Epithelial cell of prostate (primary cell): ENCODE measurements at regions not wholly inside any gene's neighbourhood (a gene's known extent, or its start where the extent isn't known, plus 50 kb on each side); places are given as distances from the start of the nearest gene placed in this dataset.

Experiments used
- DNase-seq: peaks from one replicate; pipeline ENCODE4 v3.0.0-alpha.2; 2011; ENCODE audit warnings: low read depth, low spot score
- H3K27ac ChIP-seq: fragments of 450-650 bp; 2 replicates; pipeline ENCODE4 v1.5.1; 2017; ENCODE audit warnings: mild to moderate bottlenecking

DNA sequence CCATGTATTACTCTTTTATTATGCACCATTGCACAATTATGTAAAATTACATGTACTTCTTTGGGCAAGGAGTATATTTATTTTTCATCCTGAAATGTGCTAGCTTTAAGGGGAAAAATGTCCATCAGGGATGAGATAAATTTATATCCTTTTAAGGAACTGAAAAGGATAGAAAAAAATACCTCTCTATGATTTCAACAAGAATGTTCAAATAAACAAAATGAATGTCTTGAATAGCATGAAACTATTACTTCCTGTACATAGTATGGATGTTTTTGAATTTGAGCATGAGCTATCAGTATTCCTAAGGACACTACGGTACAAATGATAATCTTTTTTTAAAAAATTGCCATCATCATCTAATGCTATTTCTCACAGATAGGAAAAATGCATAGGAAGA is 1611.9 kb upstream of the ZEB2 start:
- H3K27ac ChIP-seq, result no peak overlapping the region
- DNase-seq, result no peak

DNA sequence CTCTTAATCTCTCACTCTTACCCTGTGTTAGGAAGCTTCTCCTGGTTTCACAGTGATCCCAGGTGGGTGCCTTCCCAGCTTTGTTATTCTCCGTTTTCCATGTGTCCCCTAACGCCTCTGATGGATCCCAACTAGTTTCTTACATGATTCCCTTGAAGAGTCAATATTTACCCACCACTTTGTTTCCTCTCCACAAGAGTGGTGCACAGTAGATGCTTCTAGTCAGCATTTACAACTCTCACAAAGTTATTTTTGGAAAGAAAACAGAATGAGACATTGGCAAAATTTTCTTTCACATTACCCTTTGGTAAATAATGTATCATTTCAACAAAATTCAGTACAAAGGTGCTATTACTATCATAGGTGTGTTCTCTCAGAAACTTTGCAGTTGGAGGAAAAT is 1611.1 kb upstream of the ZEB2 start:
- H3K27ac ChIP-seq, result no peak overlapping the region
- no peak for DNase-seq

DNA sequence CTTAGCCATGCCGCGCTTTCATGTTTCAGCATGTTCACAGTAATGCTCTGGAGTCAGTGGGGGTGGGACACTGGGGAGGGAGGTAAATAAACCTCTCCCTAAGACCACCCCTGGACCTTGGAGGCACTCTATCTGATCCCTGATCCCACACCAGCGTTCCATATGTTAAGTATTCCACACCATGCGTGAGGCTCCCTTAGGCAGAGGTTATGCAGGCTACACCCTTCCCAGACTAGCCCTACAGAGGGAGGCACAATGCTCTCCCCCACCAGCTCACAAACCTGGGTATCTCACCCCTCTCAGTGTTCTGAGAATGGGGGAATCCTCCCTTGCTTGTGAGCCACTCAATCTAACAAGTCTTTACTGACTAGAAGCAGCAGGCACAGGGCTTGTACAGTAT is 1610.4 kb upstream of the ZEB2 start:
- no peak overlapping the region for H3K27ac ChIP-seq
- no peak for DNase-seq

DNA sequence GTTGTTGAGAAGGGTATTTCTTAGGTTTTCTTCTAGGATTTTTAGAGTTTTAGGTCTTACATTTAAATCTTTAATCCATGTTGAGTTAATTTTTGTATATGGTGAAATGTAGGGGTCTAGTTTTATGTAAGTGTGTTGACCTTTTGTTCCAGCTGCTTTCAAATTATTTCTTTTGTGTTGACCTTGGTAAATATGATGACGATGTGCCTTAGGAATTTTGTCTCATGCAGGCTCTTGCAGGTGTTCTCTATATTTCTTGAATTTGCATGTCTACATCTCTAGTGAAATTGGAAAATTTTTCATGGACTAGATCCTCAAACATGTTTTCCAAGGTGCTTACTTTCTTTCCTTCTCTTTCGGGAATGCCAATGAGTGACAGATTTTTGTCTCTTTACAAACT is 1609.3 kb upstream of the ZEB2 start:
- no peak for DNase-seq
- H3K27ac ChIP-seq, result no peak overlapping the region

DNA sequence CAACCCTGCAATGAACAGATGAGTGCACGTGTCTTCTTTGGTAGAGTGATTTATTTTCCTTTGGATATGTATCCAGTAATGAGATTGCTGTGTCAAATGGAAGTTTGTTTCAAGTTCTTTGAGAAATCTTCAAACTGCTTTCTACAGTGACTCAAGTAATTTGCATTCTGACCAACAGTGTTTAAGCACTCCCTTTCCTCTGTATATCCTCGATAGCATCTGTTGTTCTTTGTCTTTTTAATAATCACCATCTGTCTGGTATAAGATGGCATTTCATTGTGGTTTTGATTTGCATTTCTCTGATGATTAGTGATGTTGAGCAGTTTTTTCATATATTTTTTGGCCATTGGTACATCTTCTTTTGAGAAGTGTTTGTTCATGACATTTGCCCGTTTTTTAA is 1608.3 kb upstream of the ZEB2 start:
- DNase-seq, result no peak
- no peak overlapping the region for H3K27ac ChIP-seq

DNA sequence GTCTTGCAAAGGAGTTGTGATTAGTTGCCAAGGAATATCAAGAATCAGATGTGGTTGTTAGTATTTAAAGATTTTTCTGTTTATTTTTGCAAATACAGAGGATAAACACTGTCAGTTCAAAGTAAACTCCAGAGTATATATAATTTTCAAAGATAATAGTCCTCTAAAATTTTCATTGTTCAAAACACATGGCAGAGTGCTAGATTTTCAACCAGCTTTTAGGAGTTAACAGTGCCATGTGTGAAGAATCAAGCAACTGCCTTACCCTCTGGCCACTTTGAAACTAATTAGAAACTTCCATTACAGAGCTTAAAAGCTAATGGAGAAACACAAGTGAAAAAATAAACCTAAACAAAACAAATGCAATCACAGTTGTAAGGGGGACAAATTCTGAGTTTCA is 1605.6 kb upstream of the ZEB2 start:
- no peak for DNase-seq
- H3K27ac ChIP-seq, result no peak overlapping the region

DNA sequence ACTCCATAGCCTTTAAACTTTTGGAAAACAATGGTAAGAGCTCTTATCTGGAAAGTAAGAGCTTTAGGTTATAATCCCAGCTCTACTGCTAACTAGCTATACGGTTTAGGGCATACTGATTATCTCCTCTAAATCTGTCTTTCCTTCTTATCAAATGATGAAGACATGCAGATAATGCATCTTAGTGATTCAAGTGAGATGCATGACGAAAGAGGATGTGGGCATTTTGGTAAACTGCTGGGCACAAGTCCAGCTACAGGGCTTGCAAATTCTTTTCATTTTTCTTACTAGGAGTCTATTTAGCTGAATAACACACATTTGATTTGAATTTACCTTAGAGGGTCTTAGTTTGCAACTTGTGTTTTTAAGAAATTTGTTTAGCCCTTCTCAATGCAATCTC is 1604.8 kb upstream of the ZEB2 start:
- no peak for DNase-seq
- no peak overlapping the region for H3K27ac ChIP-seq

DNA sequence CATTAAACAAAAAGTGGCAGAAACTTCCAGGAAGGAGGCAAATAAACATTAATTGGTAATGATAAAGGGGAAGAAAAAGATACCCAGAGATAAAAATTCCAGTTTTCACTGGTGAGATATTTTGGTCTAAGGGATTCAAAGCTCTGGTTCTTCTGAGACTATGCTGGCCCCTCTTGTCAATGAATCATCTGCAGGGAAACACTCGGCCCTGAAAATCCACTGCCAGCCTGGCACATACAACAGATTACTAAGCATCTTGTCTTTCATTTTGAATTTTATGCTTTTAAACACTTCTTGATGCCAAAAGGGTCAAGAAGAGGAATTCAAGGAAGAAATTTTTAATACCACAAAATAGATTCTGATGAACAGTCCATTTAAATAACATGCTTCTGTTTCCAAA is 1603.8 kb upstream of the ZEB2 start:
- no peak for DNase-seq
- no peak overlapping the region for H3K27ac ChIP-seq

DNA sequence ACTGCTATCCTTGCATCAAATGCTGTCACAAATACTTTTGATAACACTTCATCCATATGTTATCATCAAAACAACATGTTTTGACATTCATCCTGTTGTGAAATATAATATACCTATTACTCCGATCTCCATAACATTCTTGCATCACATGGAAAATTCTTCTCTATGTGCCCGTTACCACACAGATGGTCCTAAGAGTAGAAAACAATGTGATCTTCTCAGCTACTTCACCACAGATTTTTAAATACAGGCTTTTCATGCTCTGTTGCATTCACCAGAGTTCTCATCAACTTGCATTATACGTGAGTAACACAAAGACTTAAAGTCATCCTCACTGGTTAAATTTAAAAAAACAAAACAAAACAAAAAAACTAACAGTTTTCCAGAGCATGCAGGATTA is 1603.3 kb upstream of the ZEB2 start:
- H3K27ac ChIP-seq, result no peak overlapping the region
- no peak for DNase-seq

DNA sequence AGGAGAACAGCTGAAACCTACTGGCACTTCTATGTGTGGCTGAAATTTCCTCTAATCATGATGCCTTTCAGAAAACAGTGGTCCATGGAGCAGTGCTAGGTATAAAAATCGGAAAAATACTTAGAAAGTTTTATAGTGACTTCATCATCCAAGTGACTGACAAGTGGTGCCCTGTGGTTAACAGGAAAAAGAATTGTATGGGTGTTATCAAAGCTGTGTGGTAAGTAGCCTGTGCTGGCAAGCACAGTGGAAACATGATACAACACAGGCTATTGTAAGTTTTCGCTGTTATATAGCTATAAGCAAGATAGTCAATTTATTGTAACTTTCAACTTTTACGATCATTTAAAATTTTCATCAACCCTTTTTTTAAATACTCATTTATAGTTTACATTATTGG is 1599.7 kb upstream of the ZEB2 start:
- no peak overlapping the region for H3K27ac ChIP-seq
- no peak for DNase-seq

DNA sequence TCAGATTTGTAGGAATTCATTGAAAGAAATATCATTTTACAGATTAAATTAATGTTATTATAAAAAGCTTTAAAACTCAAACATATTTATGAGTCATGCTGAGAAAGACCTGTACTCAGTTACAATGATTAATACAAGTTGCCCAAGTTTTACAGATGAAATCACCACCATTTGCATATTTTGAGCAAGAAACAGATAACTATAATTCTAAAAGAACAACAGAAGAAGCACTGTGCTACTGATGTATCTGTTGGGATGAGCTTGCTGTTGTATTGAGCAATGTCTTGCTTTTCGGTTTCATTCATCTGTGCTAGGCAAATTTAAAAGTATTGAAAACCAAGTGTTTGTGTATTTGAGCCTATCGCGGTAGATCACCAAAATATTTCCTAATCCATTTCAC is 1589.1 kb upstream of the ZEB2 start:
- H3K27ac ChIP-seq, result no peak overlapping the region
- DNase-seq, result no peak

DNA sequence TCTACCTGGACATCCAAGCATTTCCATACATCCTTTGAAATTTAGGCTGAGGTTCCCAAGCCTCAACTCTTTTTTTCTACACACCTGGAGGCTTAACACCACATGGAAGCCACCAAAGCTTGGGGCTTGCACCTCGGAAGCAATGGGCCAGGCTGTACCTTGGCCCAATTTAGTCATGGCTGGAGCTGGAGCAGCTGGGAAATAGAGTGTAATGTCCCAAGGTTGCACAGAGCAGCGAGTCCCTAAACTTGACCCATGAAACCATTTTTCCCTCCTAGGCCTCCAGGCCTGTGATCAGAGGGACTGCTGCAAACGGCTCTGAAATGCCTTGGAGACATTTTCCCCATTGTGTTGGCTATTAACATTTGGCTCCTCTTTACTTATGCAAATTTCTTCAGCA is 1574.3 kb upstream of the ZEB2 start:
- no peak overlapping the region for H3K27ac ChIP-seq
- no peak for DNase-seq

DNA sequence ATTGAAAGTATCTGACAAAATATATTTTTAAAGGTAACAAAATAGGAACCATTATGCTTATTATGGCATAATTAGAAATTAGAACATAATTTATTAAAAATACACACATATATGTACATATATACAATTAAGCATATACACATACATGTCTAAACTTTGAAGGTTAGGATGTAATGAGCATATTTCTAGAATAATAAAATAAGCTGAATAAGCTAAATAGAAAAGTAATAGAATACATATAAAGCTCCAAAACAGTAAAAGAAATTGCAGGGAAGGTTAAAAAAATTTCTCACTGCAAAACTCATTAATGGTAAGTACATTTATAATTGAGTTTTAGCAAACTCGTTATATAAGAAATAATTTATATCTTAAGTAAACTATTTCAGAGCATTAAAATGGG is 1561.5 kb upstream of the ZEB2 start:
- no peak overlapping the region for H3K27ac ChIP-seq
- DNase-seq, result no peak

DNA sequence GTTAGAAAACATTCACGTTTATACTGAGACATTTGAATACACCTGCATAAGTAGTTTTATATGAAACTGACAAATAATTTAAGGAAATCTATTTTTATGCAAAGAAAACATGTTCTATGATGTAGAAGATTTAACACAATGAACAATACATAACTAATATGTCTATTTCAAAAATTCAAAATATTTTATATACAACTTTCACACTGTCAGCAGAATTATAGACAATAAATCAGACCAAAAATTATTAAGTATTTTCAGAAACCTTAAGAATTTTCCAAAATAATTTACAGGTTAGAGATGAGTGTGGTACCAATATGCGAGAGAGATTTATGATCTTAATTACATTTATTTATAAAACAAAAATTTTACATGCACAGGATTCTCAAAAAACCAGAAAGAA is 1561.0 kb upstream of the ZEB2 start:
- no peak for DNase-seq
- H3K27ac ChIP-seq, result no peak overlapping the region

DNA sequence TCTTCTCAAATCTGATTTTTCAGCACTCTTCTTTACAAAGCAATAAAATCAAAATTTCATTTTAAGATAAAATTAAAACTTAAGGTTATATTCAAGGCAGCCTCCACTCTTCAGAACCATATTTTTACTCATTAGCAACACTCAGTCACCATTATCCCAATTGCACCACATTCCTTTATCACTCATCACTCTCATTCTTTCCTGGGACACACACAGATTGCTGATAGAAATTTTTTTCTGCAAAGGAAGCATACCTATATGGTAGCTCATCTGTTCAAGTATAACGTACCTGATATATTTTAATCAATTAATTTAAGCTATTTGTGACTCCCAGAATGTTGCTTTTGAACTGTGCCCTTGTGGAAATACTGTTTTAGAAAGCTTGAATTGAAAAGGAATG is 1559.3 kb upstream of the ZEB2 start:
- H3K27ac ChIP-seq, result no peak overlapping the region
- DNase-seq, result no peak

DNA sequence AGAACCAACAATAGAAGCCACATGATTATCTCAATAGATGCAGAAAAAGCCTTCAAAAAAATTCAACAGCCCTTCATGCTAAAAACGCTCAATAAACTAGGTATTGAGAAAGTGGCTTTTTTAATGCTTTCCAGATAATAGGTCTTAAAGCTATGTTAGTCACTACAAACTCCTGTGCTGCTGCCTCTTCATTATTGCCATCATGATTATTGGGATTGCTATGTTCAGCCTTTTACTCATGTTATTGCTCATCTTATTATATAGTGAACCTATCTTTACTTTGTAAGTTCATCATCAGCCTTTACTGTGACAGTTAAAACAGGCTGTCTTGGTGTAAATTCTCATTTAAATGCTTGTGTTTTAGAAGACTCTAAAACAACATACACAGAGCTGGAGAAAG is 1557.2 kb upstream of the ZEB2 start:
- no peak overlapping the region for H3K27ac ChIP-seq
- DNase-seq, result no peak

DNA sequence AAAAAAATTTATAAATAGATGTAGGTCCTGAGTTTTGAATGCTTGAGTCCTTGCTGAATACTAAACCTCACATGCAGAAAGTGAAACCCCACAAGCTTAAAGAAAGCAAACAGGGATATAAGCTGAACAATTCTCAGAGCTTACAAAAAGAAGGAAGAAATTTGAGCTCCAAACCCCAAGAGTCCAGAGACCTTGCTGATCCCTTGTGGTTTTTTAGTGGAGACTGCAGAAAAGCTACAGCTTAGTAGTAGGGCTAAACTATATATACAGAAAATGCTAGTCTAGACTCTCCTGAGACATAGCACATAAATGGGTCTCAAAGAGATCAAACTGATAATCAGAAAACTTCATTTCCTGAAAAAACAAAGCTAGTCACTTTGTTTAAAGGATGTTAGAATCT is 1548.1 kb upstream of the ZEB2 start:
- DNase-seq, result no peak
- H3K27ac ChIP-seq, result no peak overlapping the region

DNA sequence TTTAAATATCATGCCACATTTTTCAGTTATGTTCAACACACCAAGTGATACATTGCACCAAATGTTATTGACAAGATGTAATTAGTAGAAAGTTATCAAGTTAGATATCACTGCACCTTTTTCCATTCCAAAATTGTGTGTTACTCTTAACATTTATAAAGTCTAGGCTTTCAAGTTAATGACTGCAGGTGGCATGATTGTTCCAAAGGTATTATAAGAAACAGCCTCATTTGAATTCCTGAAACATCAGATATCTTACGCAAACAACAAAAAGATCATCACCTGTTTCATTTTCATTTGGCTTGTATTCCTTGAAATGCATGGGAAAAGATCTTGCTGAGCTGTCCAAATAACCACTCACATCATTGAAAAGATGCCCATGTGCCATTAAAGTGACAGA is 1528.2 kb upstream of the ZEB2 start:
- no peak overlapping the region for H3K27ac ChIP-seq
- DNase-seq, result no peak

DNA sequence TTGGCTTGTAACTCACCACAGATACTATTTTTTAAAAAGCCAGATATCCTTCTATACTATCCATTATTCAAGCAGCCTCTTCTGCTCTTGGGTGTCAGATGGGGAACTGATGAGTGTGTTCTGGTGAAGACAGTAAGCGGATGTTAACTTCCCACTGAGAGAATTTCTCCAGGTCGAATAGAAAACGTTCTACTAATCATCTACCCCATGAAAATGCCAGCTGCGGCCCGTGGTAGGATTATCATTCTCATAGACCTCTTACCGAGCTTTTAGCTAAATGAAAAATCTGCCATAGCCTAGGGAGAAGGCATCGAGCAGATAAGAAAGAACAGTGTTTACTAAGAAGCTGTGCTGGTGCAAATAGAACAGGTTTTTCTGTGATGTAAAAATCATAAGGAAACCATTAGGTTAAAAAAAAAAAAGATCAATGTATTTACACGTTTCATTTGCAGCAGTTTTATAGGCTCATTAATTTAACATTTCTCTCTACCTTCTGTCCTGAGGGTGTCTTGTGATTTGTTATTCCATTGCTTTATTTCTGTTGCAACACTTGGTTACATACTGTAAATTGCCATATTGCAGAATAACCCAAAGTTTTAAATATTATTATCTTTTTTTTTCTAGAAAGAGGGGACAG is 1521.5 kb upstream of the ZEB2 start:
- no peak overlapping the region for H3K27ac ChIP-seq
- no peak for DNase-seq

DNA sequence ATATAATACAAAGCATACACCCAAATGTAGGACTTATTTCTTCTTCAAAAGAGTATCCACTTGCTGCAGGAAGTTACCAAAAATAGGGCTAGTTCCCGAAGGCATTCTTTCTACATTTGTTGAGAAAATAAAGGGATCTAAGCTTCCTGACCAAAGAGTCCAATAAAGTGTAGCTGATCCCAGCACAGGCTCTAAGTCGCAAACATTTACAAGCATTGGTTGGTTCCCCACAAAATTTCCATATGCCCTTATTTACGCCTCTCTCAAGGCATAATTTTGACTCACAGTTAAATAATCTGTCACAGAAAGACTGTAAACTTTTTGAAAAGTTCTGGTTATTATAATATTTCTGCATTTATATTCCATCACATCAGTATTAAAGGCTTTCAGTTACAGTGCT is 1520.1 kb upstream of the ZEB2 start:
- DNase-seq, result no peak

DNA sequence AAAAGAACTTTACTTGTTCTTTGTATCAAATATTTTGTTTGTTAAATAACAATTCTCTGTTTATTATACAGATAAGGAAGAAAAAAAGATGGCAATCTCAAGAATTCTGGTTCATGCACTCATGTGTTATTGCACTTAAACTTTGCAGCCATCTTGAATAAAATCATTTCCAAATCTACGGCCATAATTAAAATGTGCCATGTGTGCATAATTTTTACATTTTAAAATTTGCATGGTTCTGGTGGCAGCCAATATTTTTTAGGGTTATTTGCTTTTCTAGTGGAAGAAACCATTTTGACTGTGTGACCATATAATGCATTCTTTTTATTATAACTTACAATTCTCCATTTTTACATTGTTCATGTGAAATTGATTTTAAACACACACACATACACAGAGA is 1518.1 kb upstream of the ZEB2 start:
- H3K27ac ChIP-seq, result no peak overlapping the region
- no peak for DNase-seq

More for the DNA sequence above, 1520.1 kb upstream of the ZEB2 start:
- H3K27ac ChIP-seq, result no peak overlapping the region

DNA sequence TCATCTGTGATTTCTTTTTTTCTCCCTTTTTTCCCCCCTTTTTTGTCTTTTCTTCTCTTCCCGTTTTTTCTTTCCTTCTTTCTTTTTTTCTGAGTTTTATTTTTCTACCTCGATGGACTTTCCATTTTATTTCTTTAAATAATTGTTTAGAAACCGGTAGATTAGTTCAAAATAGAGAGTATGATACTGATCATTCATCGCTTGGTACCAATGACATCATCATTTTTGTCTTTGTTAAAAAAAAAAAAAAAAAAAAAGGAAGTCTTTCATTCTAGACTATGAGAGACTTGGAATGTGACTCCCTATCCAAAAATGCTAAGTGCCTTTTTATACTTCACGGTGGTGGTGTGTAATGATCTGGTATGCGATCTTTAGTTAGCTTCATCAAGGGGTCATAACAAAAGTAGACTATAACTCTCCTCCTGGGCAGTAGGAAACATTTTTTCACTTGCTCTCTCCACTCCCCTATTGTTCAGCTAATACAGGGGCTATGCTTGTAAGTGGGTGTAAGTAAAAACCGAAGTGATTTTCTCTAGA is 1517.5 kb upstream of the ZEB2 start:
- no peak overlapping the region for H3K27ac ChIP-seq
- DNase-seq, result no peak

DNA sequence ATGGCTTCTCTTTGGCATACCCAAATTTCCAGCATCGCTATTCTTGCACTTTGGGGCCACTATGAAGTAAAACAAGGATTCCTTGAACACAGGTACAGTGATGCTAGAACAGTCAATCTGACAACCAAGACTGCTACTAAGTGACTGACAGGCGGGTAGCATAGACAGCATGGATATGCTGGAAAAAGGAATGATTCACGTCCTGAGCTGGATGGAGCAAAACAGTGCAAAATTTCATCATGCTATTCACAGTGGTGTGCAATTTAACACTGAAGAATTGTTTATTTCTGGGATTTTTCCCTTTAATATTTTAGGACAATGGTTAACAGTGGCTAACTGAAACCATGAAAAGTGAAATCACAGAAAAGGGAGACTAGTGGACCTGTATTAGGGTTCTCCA is 1511.2 kb upstream of the ZEB2 start:
- no peak overlapping the region for H3K27ac ChIP-seq
- no peak for DNase-seq
